ENCODE measurements at regions not wholly inside any gene's neighbourhood (a gene's known extent, or its start where the extent isn't known, plus 50 kb on each side); places are given as distances from the start of the nearest gene placed in this dataset.

DNA sequence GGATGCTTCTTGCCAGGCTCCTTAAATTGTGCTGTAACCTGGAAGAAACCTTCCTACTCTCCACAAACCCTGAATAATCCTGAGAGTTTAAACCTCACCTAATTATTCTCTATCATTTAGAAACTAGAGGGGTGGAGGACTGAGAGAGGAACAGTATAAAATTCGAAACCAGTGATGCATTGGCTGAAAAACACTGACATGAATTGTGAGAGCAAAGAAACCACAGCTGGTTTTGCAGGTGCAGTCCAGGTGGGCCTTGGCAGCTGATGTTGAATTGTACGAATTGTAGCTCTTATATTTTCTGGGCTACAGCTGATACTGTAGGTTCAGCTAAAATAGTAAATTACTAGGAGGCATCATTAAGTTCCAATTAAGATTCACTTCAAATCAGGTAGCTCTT lies 227.0 kb upstream of the SLITRK5 start:
- no peak for TF ChIP-seq EP300 (IDR thresholded peaks at IDR 0.05)
- TF ChIP-seq, protein P1, sequence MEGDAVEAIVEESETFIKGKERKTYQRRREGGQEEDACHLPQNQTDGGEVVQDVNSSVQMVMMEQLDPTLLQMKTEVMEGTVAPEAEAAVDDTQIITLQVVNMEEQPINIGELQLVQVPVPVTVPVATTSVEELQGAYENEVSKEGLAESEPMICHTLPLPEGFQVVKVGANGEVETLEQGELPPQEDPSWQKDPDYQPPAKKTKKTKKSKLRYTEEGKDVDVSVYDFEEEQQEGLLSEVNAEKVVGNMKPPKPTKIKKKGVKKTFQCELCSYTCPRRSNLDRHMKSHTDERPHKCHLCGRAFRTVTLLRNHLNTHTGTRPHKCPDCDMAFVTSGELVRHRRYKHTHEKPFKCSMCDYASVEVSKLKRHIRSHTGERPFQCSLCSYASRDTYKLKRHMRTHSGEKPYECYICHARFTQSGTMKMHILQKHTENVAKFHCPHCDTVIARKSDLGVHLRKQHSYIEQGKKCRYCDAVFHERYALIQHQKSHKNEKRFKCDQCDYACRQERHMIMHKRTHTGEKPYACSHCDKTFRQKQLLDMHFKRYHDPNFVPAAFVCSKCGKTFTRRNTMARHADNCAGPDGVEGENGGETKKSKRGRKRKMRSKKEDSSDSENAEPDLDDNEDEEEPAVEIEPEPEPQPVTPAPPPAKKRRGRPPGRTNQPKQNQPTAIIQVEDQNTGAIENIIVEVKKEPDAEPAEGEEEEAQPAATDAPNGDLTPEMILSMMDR (IDR thresholded peaks at IDR 0.05) = no peak
